Activated gamma-delta T cell (primary cell): ENCODE measurements at regions not wholly inside any gene's neighbourhood (a gene's known extent, or its start where the extent isn't known, plus 50 kb on each side); places are given as distances from the start of the nearest gene placed in this dataset.
"Not testable (repeated sequence)": the region's sequence is repeated elsewhere in the genome, so short reads cannot be mapped to it uniquely, and the experiment has no call there.

ENCODE experiments used
- DNase-seq: peaks from one replicate; lab custom pipeline; 2025; lab: John Stamatoyannopoulos, UW

DNA sequence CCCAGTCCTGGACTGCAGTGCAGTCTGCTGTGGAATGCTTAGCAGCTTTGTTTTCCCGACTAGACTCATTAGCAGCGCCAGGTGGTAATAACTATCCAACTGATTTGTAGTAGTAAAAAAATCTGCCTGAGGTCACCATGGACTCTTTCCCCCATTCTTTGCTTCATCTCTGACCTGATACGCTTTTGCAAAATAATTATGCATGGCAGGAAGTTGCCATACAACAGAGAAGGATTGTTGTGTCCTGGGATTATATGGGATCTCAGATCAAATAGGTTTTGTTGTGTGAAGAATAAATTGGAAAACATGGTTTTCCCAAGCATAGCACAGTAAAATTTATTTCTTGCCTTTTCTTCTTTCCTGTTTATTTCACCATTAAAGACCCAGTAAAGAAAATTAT, 72.4 kb upstream of the ATP5MC3 start:
- DNase-seq = no peak

DNA sequence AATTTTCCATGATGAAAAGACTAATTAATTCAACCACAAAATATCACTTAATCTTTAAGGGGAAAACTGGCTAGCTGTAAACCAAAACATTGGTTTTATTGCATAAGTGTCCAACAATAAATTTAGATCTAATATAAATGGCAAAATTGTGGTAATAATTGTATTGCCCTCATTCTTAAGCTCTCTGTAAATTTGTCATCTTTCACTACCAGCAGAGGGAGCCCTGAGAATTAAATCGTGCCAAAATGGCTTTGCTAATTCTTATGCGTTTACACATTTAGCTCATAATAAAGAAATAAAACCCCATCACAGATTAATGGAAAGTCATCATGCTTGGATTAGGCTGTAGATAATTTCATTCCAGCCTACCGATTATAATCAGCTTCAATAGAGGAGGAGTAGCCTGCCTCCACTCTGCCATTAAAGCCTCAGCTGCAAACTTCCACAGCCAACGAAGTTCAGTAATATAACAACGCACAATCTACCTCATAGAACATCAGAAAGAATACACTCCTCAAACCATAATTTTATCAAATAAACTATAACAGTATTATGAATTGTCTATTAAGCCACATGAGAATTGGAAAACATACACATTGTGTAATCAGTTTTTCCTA, 70.0 kb upstream of the ATP5MC3 start:
- DNase-seq = no peak

DNA sequence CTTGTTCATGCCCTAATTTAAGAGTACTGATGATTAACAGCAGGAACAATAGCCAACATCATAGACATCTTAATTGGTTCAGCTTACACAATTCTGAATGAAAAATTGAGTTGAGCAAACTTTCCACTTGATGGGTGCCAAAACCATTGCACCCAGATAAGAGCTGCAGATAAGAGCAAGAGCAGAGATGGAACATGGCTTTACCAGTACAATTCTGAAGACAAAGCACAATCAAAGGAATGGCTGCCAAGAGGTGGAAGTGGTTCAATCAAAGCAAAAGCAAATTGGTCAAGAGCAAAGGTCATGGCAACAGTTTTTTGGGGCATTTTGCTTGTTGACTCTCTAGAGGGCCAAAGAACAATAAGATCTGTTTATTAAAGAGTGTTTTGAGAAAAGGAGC, 65.6 kb upstream of the ATP5MC3 start:
- DNase-seq = no peak

DNA sequence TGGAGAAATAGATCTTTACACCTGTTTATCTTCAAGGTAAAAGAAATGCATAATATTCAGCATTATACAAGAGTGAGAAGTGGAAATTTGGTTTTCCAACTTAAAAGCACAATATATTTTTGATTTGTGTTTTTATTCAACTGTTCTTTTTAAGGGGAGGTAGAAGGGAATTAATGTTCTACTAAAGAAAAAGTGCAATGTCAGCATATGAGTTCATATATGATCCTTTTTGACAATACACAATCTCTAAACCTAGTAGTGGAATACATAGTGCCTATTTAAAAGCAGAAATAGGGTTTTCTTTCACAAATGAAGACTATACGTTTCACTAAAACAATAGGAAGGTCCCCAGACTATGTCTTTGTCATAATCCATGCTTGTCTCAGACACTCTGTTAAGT, 63.2 kb upstream of the ATP5MC3 start:
- DNase-seq = no peak

DNA sequence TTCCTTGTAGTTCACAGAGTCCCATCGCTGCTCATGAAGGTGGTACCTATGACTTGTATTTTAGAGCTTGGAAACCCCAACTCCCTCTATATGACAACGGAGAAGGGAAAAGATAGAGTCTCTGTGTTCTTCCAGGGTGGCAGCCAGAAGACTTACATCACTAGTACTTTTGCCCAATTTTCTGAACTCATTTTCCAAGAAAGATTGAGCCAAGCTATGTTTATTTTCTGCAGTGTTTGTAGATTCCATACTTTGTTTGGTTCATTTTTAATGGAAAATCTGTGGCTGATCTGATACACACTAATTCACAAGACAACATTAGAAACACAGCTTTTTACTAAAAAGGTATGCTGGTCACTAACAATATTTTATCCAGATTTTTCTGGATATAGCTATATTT, 60.2 kb upstream of the ATP5MC3 start:
- no peak for DNase-seq

DNA sequence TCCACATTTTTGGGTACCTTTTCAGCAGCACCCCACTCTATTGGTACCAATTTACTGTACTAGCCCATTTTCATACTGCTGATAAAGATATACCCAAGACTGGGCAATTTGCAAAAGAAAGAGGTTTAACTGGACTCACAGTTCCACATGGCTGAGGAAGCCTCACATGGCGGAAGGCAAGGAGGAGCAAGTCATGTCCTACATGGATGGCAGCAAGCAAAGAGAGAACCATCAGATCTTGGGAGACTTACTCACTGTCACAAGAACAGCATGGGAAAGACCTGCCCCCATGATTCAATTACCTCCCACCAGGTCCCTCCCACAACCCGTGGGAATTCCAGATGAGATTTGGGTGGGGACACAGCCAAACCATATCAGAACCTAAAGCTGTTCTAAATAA, 58.5 kb upstream of the ATP5MC3 start:
- DNase-seq = not testable (repeated sequence)

DNA sequence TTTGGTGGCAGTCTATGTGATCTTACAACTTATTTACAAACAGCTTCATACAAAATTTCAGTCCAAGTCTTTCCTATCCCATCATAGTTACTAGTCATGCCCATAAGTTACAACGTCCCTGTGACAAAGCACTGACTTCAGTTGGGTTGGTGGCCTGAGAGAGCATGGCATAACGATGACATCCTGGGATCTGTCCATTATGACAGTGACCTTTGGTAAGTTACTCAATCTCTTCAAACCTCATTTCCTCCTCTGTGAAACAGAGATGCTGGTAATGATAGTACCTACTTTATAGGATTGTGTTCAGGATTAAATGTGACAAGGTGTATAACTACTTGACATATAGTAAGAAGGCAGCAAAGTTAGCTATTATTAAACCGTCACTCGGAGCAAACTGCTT, 55.4 kb upstream of the ATP5MC3 start:
- no peak for DNase-seq

DNA sequence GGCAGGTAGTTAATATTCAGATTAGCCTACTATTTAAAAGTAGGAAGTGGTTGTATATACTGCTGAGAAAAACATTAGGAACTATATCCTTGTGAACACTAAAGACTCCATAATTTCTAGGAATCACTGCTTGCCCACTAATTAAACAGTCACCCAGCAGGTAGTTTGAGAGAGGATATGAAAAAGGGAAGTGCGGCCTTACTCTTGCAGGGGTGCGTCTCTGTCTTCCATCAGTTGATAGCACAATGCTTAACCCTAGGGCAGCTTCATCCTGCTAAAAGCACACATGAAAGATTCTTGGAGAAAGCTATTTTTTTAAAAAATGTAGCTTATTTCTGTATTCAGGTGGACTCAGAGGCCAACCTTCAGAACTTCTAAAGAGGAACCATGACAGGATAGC, 53.1 kb upstream of the ATP5MC3 start:
- no peak for DNase-seq

DNA sequence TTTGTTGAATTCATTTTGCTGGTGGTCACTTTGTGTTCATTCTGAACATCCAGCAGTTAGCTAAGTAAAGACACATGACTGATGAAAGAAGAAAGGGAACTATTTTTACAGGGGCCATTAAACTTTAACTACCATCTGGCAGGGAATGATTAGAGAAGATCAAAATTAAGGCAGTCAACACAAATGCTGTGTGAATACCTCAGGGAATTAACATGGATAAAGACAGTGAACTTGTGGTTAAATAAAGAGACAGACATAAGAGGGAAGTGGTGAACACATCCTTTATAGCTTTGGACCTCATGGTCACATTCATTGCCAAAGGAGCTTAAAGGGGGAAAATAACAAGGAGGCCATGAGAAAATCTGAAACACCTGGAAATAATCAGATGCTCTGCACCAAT, 52.6 kb upstream of the ATP5MC3 start:
- no peak for DNase-seq

DNA sequence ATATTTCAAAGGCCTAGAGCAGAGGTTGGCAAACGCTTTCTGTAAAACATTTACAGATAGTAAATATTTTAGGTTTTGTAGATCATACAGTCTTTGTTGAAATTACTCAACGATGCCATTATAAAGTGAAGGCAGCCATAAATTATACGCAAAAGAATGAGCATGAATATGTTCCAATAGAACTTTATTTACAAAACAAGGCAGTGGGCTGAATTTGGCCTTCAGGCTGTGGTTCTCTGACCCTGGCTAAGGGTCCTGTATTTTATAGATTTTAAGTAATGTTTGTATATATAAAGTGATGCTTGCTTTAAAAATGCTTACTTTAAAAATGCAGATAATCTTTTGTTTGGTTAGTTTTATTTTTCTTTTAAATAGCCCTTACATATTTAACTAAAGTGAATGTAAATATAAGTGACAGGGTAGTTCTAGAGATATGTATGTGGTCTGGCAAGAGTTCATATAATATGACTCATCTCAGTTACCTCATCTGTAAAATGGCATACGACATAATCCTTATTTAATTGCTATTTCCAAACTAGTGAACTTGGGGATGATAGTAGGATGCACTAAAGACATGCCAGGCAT, 51.7 kb upstream of the ATP5MC3 start:
- DNase-seq = no peak
